ENCODE measurements at regions not wholly inside any gene's neighbourhood (a gene's known extent, or its start where the extent isn't known, plus 50 kb on each side); places are given as distances from the start of the nearest gene placed in this dataset.

- no peaks in the 10 kb centered on the region for H3K36me3 ChIP-seq
- H3K9me3 ChIP-seq, result peaks cover 0 to 9% (median 0%) of the 10 kb centered on the region in 12 donors
- peaks cover 0 to 3% (median 0%) of the 10 kb centered on the region in 12 donors for H3K4me1 ChIP-seq
- H3K27me3 ChIP-seq, result no peaks in the 10 kb centered on the region
- no peak overlapping the region for H3K27ac ChIP-seq
- no peak for DNase-seq
- intact Hi-C loops (cut with DNase I), result no loop called here
- TF ChIP-seq, protein P1, sequence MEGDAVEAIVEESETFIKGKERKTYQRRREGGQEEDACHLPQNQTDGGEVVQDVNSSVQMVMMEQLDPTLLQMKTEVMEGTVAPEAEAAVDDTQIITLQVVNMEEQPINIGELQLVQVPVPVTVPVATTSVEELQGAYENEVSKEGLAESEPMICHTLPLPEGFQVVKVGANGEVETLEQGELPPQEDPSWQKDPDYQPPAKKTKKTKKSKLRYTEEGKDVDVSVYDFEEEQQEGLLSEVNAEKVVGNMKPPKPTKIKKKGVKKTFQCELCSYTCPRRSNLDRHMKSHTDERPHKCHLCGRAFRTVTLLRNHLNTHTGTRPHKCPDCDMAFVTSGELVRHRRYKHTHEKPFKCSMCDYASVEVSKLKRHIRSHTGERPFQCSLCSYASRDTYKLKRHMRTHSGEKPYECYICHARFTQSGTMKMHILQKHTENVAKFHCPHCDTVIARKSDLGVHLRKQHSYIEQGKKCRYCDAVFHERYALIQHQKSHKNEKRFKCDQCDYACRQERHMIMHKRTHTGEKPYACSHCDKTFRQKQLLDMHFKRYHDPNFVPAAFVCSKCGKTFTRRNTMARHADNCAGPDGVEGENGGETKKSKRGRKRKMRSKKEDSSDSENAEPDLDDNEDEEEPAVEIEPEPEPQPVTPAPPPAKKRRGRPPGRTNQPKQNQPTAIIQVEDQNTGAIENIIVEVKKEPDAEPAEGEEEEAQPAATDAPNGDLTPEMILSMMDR (IDR thresholded peaks at IDR 0.05), result no peak
- no peak for TF ChIP-seq POLR2A (IDR thresholded peaks at IDR 0.05)
- no peak overlapping the region for H3K4me3 ChIP-seq
- no peak for ATAC-seq
Measured at GRCh38 chr10:36583690-36584089, 541.7 kb upstream of the ANKRD30A start.

- WGBS, 4 donors, result 95 to 97% (median 96%) methylated on average over 2 of the region's 2 CpGs
- Histone ChIP-seq H3K36me3 (no peaks in the 10 kb centered on the region), H3K4me1 (peaks cover 0 to 3% (median 0%) of the 10 kb centered on the region in 12 donors), H3K27ac (no peak overlapping the region), H3K27me3 (no peaks in the 10 kb centered on the region), H3K4me3 (no peak overlapping the region), H3K9me3 (no peaks in the 10 kb centered on the region)
- ATAC-seq (no peak), DNase-seq (no peak)
- intact Hi-C loops (cut with DNase I), result no loop called here
- TF ChIP-seq, protein P1 (IDR thresholded peaks at IDR 0.05), result no peak
- no peak for TF ChIP-seq POLR2A (IDR thresholded peaks at IDR 0.05)
Measured at GRCh38 chr10:36581237-36581636, 544.2 kb upstream of the ANKRD30A start.

GRCh38 chr10:36578306-36578705, 547.1 kb upstream of the ANKRD30A start:
- Histone ChIP-seq H3K36me3 (no peaks in the 10 kb centered on the region), H3K27ac (no peak overlapping the region), H3K4me3 (no peak overlapping the region), H3K9me3 (no peaks in the 10 kb centered on the region), H3K4me1 (peaks cover 0 to 9% (median 0%) of the 10 kb centered on the region in 12 donors), H3K27me3 (no peaks in the 10 kb centered on the region)
- DNase-seq (no peak), ATAC-seq (no peak)
- TF ChIP-seq, protein P1 (IDR thresholded peaks at IDR 0.05), result no peak
- no peak for TF ChIP-seq POLR2A (IDR thresholded peaks at IDR 0.05)
- WGBS, 4 donors, result 91 to 96% (median 95%) methylated on average over 5 of the region's 5 CpGs
- intact Hi-C loops (cut with DNase I), result no loop called here

GRCh38 chr10:36577126-36577525, 548.3 kb upstream of the ANKRD30A start:
- H3K9me3 ChIP-seq, result no peaks in the 10 kb centered on the region
- intact Hi-C loops (cut with DNase I), result no loop called here
- TF ChIP-seq, protein P1 (IDR thresholded peaks at IDR 0.05), result no peak
- no peak for TF ChIP-seq POLR2A (IDR thresholded peaks at IDR 0.05)
- H3K36me3 ChIP-seq, result no peaks in the 10 kb centered on the region
- 68 to 81% (median 77%) methylated on average over 1 of the region's 1 CpG for WGBS, 4 donors
- H3K27me3 ChIP-seq, result no peaks in the 10 kb centered on the region
- peaks cover 0 to 14% (median 0%) of the 10 kb centered on the region in 12 donors for H3K4me1 ChIP-seq
- DNase-seq (no peak), ATAC-seq (no peak)
- no peak overlapping the region for H3K27ac ChIP-seq
- no peak overlapping the region for H3K4me3 ChIP-seq
